ENCODE measurements at regions not wholly inside any gene's neighbourhood (a gene's known extent, or its start where the extent isn't known, plus 50 kb on each side); places are given as distances from the start of the nearest gene placed in this dataset.

DNA sequence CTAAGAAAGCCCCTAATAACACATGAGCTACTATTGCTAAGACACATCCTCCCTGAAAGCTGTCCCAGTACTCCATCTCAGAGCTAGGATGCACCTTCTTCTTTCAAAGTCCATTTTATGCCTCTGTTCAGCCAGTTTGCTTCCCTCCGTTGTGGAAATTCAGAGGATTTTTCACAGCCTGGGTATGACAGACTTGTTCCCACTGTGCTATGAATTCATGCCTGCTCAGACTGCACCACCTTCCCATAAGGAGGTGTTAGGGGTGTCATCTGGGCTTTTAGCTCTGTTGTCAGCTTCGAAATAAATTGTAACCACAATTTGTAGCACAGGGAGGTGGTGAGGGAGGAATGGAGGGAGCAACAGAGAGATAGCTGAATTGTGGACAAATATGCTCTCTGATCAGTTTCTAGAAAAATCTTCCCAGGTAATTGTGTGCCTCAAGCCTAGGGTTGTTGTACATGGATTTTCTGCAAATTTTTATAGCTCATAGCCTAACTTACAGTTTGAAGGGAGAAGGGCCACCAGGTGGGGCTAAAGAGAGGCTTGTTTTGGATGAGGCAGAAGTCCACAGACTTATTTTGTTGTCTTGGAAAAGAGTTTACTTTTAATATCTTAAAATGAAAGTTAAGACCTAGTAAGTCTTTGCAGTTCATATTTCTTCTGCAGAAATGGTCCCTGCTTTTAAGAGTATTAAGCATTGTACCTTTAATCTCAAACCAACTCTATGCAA, 462.0 kb downstream of the PDCD6IP start:
- Histone ChIP-seq H3K4me2 (ENCODE audit: control insufficient read depth, extremely low read depth, insufficient read depth, low read depth, low read length) (no peak overlapping the region), H3K27ac (ENCODE audit: control insufficient read depth, insufficient read depth, low read length) (no peak overlapping the region), H2AFZ (ENCODE audit: control insufficient read depth, low read length) (no peak overlapping the region), H3K9me1 (ENCODE audit: control insufficient read depth, extremely low read depth, insufficient read depth, low read length) (no peaks in the 10 kb centered on the region), H3K4me3 (ENCODE audit: control insufficient read depth in 2 of 3, extremely low read depth in 1 of 3, insufficient read depth in 2 of 3, low read depth in 1 of 3, low read length in 3 of 3) (no peak overlapping the region), H3K4me1 (ENCODE audit: control insufficient read depth, extremely low read depth, insufficient read depth, low read length) (no peaks in the 10 kb centered on the region), H4K20me1 (ENCODE audit: control insufficient read depth, extremely low read depth, insufficient read depth, low read length) (no peaks in the 10 kb centered on the region), H3K9ac (ENCODE audit: control insufficient read depth, extremely low read depth, insufficient read depth, low read length) (no peak overlapping the region), H3K27me3 (ENCODE audit: control insufficient read depth, extremely low read depth, insufficient read depth, low read length) (no peaks in the 10 kb centered on the region), H3K36me3 (ENCODE audit: control insufficient read depth in 2 of 2, extremely low read depth in 1 of 2, insufficient read depth in 2 of 2, low read length in 2 of 2) (no peaks in the 10 kb centered on the region), H3K9me3 (ENCODE audit: control insufficient read depth, low read depth, low read length) (no peaks in the 10 kb centered on the region), H3K79me2 (ENCODE audit: control insufficient read depth, insufficient read depth, low read length) (no peaks in the 10 kb centered on the region)
- DNase-seq (ENCODE audit: low read depth, low spot score) (no peak), FAIRE-seq (no peak)
- TF ChIP-seq, protein P1, sequence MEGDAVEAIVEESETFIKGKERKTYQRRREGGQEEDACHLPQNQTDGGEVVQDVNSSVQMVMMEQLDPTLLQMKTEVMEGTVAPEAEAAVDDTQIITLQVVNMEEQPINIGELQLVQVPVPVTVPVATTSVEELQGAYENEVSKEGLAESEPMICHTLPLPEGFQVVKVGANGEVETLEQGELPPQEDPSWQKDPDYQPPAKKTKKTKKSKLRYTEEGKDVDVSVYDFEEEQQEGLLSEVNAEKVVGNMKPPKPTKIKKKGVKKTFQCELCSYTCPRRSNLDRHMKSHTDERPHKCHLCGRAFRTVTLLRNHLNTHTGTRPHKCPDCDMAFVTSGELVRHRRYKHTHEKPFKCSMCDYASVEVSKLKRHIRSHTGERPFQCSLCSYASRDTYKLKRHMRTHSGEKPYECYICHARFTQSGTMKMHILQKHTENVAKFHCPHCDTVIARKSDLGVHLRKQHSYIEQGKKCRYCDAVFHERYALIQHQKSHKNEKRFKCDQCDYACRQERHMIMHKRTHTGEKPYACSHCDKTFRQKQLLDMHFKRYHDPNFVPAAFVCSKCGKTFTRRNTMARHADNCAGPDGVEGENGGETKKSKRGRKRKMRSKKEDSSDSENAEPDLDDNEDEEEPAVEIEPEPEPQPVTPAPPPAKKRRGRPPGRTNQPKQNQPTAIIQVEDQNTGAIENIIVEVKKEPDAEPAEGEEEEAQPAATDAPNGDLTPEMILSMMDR (optimal IDR thresholded peaks at IDR 0.05 in 1 of 3, IDR thresholded peaks at IDR 0.05 in 1 of 3, conservative IDR thresholded peaks at IDR 0.05 in 1 of 3; ENCODE audit: extremely low read depth in 1 of 3, insufficient read depth in 2 of 3, low read length in 3 of 3), result peak; percentile 32 to 65 (median 33)
- no peak for TF ChIP-seq EZH2 (IDR thresholded peaks at IDR 0.05; ENCODE audit: low read length)
- dilution Hi-C loops (cut with MboI; ENCODE audit: extremely low pct_ligation_motif_present, low sequenced_read_pairs), result no loop called here

DNA sequence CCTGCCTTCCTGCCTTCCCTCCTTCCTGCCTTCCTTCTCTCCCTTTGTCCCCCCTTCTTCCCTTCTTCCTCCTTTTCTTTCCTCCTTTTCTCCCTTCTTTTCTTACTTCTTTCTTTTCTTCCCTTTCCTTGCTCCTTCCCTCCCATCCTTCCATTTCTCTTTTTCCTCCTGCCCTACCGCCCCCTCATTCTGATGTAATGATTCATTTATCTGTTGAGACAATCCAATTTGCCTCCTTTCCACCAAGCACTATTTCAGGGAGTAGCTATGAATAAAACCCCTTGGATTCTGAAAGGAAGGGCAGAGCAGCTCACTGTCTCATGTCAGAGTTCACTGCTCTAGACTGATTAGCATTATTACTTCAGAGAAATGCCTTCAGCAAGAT, 462.6 kb downstream of the PDCD6IP start:
- dilution Hi-C loops (cut with MboI; ENCODE audit: extremely low pct_ligation_motif_present, low sequenced_read_pairs), result no loop called here
- DNase-seq (ENCODE audit: low read depth, low spot score) (no peak), FAIRE-seq (no peak)
- H3K27ac ChIP-seq (ENCODE audit: control insufficient read depth, insufficient read depth, low read length), result no peak overlapping the region
- H4K20me1 ChIP-seq (ENCODE audit: control insufficient read depth, extremely low read depth, insufficient read depth, low read length), result no peaks in the 10 kb centered on the region
- H3K9me1 ChIP-seq (ENCODE audit: control insufficient read depth, extremely low read depth, insufficient read depth, low read length), result no peaks in the 10 kb centered on the region
- H3K27me3 ChIP-seq (ENCODE audit: control insufficient read depth, extremely low read depth, insufficient read depth, low read length), result no peaks in the 10 kb centered on the region
- TF ChIP-seq EZH2 (IDR thresholded peaks at IDR 0.05; ENCODE audit: low read length), result no peak
- TF ChIP-seq, protein P1 (optimal IDR thresholded peaks at IDR 0.05 in 1 of 3, IDR thresholded peaks at IDR 0.05 in 1 of 3, conservative IDR thresholded peaks at IDR 0.05 in 1 of 3; ENCODE audit: extremely low read depth in 1 of 3, insufficient read depth in 2 of 3, low read length in 3 of 3), result no peak
- no peaks in the 10 kb centered on the region for H3K4me1 ChIP-seq (ENCODE audit: control insufficient read depth, extremely low read depth, insufficient read depth, low read length)
- H3K79me2 ChIP-seq (ENCODE audit: control insufficient read depth, insufficient read depth, low read length), result no peaks in the 10 kb centered on the region
- no peak overlapping the region for H3K4me2 ChIP-seq (ENCODE audit: control insufficient read depth, extremely low read depth, insufficient read depth, low read depth, low read length)
- H3K9me3 ChIP-seq (ENCODE audit: control insufficient read depth, low read depth, low read length), result no peaks in the 10 kb centered on the region
- H3K4me3 ChIP-seq (ENCODE audit: control insufficient read depth in 2 of 3, extremely low read depth in 1 of 3, insufficient read depth in 2 of 3, low read depth in 1 of 3, low read length in 3 of 3), result no peak overlapping the region
- H2AFZ ChIP-seq (ENCODE audit: control insufficient read depth, low read length), result no peak overlapping the region
- H3K36me3 ChIP-seq (ENCODE audit: control insufficient read depth in 2 of 2, extremely low read depth in 1 of 2, insufficient read depth in 2 of 2, low read length in 2 of 2), result no peaks in the 10 kb centered on the region
- no peak overlapping the region for H3K9ac ChIP-seq (ENCODE audit: control insufficient read depth, extremely low read depth, insufficient read depth, low read length)

Data from keratinocyte (primary cell).